HepG2 (cell line): ENCODE measurements at regions not wholly inside any gene's neighbourhood (a gene's known extent, or its start where the extent isn't known, plus 50 kb on each side); places are given as distances from the start of the nearest gene placed in this dataset.

ENCODE experiments used
- GABPB1 ChIP-seq: IDR thresholded peaks from 2 replicates; pipeline ENCODE4 v1.6.1; 2016; ENCODE audit warnings: mild to moderate bottlenecking, missing genetic modification reagents, moderate library complexity, missing compliant biosample characterization
- MYC ChIP-seq: sonication (generic); formaldehyde crosslinking; IDR thresholded peaks from 2 replicates; pipeline ENCODE4 v1.9.0; 2021; ENCODE audit warnings: missing genetic modification reagents, borderline replicate concordance
- NCOA5 ChIP-seq: sonication (generic); formaldehyde crosslinking; IDR thresholded peaks from 2 replicates; pipeline ENCODE4 v1.4.0; 2020; ENCODE audit warnings: missing genetic modification reagents
- POLR2AphosphoS5 ChIP-seq: IDR thresholded peaks from 2 replicates; pipeline ENCODE4 v1.6.1; 2012; ENCODE audit warnings: low read depth, low read length
- RFX5 ChIP-seq: IDR thresholded peaks from 2 replicates; pipeline ENCODE4 v1.6.1; 2011; ENCODE audit warnings: low read depth, low read length, improper control_type of control experiment
- TEAD3 ChIP-seq: optimal IDR thresholded peaks from 2 replicates; pipeline ENCODE3; 2016; ENCODE audit warnings: borderline replicate concordance
- TRIM24 ChIP-seq: sonication (generic); formaldehyde crosslinking; IDR thresholded peaks from 2 replicates; pipeline ENCODE4 v1.8.0; 2022; ENCODE audit warnings: mild to moderate bottlenecking, missing genetic modification reagents
- U2AF2 ChIP-seq: fragments of 200-400 bp; formaldehyde crosslinking; IDR thresholded peaks from 2 replicates; pipeline ENCODE4 v1.6.1; 2017; ENCODE audit warnings: low read depth, mild to moderate bottlenecking, low read length
- TF ChIP-seq, protein P1 (sequence below): sonication (generic); formaldehyde crosslinking; IDR thresholded peaks from 2 replicates; pipeline ENCODE4 v1.4.0; 2020; ENCODE audit warnings: missing genetic modification reagents
- TF ChIP-seq, protein P2 (sequence below): sonication (generic); formaldehyde crosslinking; IDR thresholded peaks from 2 replicates; pipeline ENCODE4 v1.5.0; 2020; ENCODE audit warnings: mild to moderate bottlenecking, missing genetic modification reagents, moderate library complexity
- TF ChIP-seq, protein P3 (sequence below): sonication (generic); formaldehyde crosslinking; IDR thresholded peaks from 2 replicates; pipeline ENCODE4 v1.8.0; 2022; ENCODE audit warnings: mild to moderate bottlenecking, missing genetic modification reagents, moderate library complexity

DNA sequence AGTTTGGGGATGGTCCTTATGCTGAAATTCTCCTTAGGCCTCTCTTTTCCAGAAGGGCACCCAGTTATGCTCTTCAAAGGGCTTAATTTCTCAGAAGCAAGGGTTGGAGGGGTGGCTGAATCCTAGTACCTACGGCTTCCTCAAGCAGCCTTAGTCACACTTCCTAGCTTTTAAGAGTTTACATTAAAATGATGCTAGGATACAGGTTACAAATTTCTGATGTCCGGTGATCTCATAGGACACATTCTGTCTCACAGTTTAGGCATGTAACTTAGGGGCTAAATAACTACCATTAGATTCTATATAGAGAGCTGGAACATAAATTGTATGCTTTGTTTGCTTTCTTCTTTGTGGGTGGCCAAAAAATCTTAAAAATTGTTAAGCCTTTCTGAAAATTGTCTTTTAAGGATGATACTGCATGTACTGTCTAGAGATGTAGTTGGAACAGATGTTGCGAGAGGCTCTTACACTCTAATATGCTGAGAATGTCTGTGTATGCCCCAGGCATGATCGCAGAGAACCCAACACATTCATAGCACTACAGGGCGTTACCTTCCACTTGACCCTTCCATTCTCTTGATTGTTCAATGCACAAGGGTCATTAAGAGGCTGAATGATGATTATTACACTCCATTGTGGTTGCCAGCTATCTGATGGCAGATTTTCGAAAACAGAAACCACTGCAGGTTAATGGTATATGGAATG lies 139.1 kb downstream of the TMEM38B start:
- no peak for TF ChIP-seq U2AF2
- TF ChIP-seq TEAD3, result no peak
- TF ChIP-seq NCOA5, result no peak
- TF ChIP-seq, protein P1, sequence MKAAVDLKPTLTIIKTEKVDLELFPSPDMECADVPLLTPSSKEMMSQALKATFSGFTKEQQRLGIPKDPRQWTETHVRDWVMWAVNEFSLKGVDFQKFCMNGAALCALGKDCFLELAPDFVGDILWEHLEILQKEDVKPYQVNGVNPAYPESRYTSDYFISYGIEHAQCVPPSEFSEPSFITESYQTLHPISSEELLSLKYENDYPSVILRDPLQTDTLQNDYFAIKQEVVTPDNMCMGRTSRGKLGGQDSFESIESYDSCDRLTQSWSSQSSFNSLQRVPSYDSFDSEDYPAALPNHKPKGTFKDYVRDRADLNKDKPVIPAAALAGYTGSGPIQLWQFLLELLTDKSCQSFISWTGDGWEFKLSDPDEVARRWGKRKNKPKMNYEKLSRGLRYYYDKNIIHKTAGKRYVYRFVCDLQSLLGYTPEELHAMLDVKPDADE, result no peak
- TF ChIP-seq, protein P2, sequence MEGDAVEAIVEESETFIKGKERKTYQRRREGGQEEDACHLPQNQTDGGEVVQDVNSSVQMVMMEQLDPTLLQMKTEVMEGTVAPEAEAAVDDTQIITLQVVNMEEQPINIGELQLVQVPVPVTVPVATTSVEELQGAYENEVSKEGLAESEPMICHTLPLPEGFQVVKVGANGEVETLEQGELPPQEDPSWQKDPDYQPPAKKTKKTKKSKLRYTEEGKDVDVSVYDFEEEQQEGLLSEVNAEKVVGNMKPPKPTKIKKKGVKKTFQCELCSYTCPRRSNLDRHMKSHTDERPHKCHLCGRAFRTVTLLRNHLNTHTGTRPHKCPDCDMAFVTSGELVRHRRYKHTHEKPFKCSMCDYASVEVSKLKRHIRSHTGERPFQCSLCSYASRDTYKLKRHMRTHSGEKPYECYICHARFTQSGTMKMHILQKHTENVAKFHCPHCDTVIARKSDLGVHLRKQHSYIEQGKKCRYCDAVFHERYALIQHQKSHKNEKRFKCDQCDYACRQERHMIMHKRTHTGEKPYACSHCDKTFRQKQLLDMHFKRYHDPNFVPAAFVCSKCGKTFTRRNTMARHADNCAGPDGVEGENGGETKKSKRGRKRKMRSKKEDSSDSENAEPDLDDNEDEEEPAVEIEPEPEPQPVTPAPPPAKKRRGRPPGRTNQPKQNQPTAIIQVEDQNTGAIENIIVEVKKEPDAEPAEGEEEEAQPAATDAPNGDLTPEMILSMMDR (CRISPR knock-in tag), result no peak
- TF ChIP-seq MYC (CRISPR knock-in tag), result no peak
- no peak for TF ChIP-seq RFX5
- no peak for TF ChIP-seq POLR2AphosphoS5
- no peak for TF ChIP-seq GABPB1 (CRISPR knock-in tag)
- no peak for TF ChIP-seq TRIM24 (CRISPR knock-in tag)
- TF ChIP-seq, protein P3, sequence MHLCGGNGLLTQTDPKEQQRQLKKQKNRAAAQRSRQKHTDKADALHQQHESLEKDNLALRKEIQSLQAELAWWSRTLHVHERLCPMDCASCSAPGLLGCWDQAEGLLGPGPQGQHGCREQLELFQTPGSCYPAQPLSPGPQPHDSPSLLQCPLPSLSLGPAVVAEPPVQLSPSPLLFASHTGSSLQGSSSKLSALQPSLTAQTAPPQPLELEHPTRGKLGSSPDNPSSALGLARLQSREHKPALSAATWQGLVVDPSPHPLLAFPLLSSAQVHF (CRISPR knock-in tag), result no peak
